Adipocyte (in vitro differentiated cells): ENCODE measurements at regions not wholly inside any gene's neighbourhood (a gene's known extent, or its start where the extent isn't known, plus 50 kb on each side); places are given as distances from the start of the nearest gene placed in this dataset.

ENCODE experiments used
- DNase-seq: peaks from one replicate; pipeline ENCODE4 v3.0.0-alpha.2; 2015; ENCODE audit warnings: low read depth
- H3K27me3 ChIP-seq: replicated peaks from 2 replicates; pipeline ENCODE4 v1.7.0; 2013; ENCODE audit warnings: mild to moderate bottlenecking, low read length, moderate library complexity; ENCODE audit not compliant: control insufficient read depth, insufficient read depth
- H3K36me3 ChIP-seq: 2 replicates; pipeline ENCODE4 v1.7.0; 2013; ENCODE audit warnings: low read length, mild to moderate bottlenecking, moderate library complexity; ENCODE audit not compliant: control insufficient read depth, insufficient read depth, severe bottlenecking
- H3K4me1 ChIP-seq: 2 replicates; pipeline ENCODE4 v1.7.0; 2013; ENCODE audit warnings: mild to moderate bottlenecking, low read length, moderate library complexity; ENCODE audit not compliant: control insufficient read depth, insufficient read depth
- H3K4me3 ChIP-seq: 2 replicates; pipeline ENCODE4 v1.7.0; 2013; ENCODE audit warnings: mild to moderate bottlenecking, low read length, moderate library complexity
- H3K9ac ChIP-seq: 2 replicates; pipeline ENCODE4 v1.7.0; 2013; ENCODE audit warnings: mild to moderate bottlenecking, low read length, moderate library complexity
- H3K9me3 ChIP-seq: 2 replicates; pipeline ENCODE4 v1.7.0; 2013; ENCODE audit warnings: mild to moderate bottlenecking, low read length, moderate library complexity; ENCODE audit not compliant: control insufficient read depth

- H3K4me3 ChIP-seq = no peak overlapping the region
- H3K36me3 ChIP-seq = no peaks in the 10 kb centered on the region
- no peaks in the 10 kb centered on the region for H3K9me3 ChIP-seq
- no peak for DNase-seq
- no peak overlapping the region for H3K9ac ChIP-seq
- peaks cover 27% of the 10 kb centered on the region for H3K4me1 ChIP-seq
- no peaks in the 10 kb centered on the region for H3K27me3 ChIP-seq
Observed at GRCh38 chr14:34021096-34021495, 70.2 kb upstream of the EGLN3 start.

- H3K27me3 ChIP-seq = no peaks in the 10 kb centered on the region
- DNase-seq = no peak
- H3K36me3 ChIP-seq = no peaks in the 10 kb centered on the region
- no peak overlapping the region for H3K9ac ChIP-seq
- no peaks in the 10 kb centered on the region for H3K9me3 ChIP-seq
- H3K4me1 ChIP-seq = peaks cover 27% of the 10 kb centered on the region
- H3K4me3 ChIP-seq = no peak overlapping the region
Observed at GRCh38 chr14:34020014-34020413, 69.1 kb upstream of the EGLN3 start.

GRCh38 chr14:34018564-34019244 is 67.8 kb upstream of the EGLN3 start:
- peak; percentile 8 for DNase-seq
- Histone ChIP-seq H3K4me1 (peaks cover 27% of the 10 kb centered on the region), H3K9ac (peak overlapping the region; percentile 46), H3K27me3 (no peaks in the 10 kb centered on the region), H3K4me3 (peak overlapping the region; percentile 72), H3K36me3 (no peaks in the 10 kb centered on the region), H3K9me3 (no peaks in the 10 kb centered on the region)

- peaks cover 27% of the 10 kb centered on the region for H3K4me1 ChIP-seq
- peak overlapping the region; percentile 46 for H3K9ac ChIP-seq
- H3K4me3 ChIP-seq = peak overlapping the region; percentile 72
- H3K36me3 ChIP-seq = no peaks in the 10 kb centered on the region
- no peaks in the 10 kb centered on the region for H3K9me3 ChIP-seq
- H3K27me3 ChIP-seq = no peaks in the 10 kb centered on the region
- DNase-seq = no peak
Observed at GRCh38 chr14:34018125-34018524, 67.3 kb upstream of the EGLN3 start.

GRCh38 chr14:34015383-34015782 is 64.5 kb upstream of the EGLN3 start:
- Histone ChIP-seq H3K9ac (no peak overlapping the region), H3K4me3 (no peak overlapping the region), H3K27me3 (peaks cover 12% of the 10 kb centered on the region)

GRCh38 chr14:34014936-34015335 is 64.1 kb upstream of the EGLN3 start:
- no peak for DNase-seq
- H3K9me3 ChIP-seq = no peaks in the 10 kb centered on the region
- H3K27me3 ChIP-seq = peaks cover 12% of the 10 kb centered on the region
- no peaks in the 10 kb centered on the region for H3K36me3 ChIP-seq
- H3K4me3 ChIP-seq = no peak overlapping the region
- peaks cover 20% of the 10 kb centered on the region for H3K4me1 ChIP-seq
- H3K9ac ChIP-seq = no peak overlapping the region

More at GRCh38 chr14:34015383-34015782, 64.5 kb upstream of the EGLN3 start:
- no peak for DNase-seq
- Histone ChIP-seq H3K4me1 (peaks cover 24% of the 10 kb centered on the region), H3K9me3 (no peaks in the 10 kb centered on the region), H3K36me3 (no peaks in the 10 kb centered on the region)

- no peaks in the 10 kb centered on the region for H3K36me3 ChIP-seq
- no peak overlapping the region for H3K9ac ChIP-seq
- H3K4me1 ChIP-seq = peaks cover 7% of the 10 kb centered on the region
- H3K4me3 ChIP-seq = no peak overlapping the region
- peaks cover 5% of the 10 kb centered on the region for H3K9me3 ChIP-seq
- no peak for DNase-seq
- peaks cover 12% of the 10 kb centered on the region for H3K27me3 ChIP-seq
Observed at GRCh38 chr14:34013721-34014060, 62.8 kb upstream of the EGLN3 start.

GRCh38 chr14:34012978-34013720 is 62.3 kb upstream of the EGLN3 start:
- Histone ChIP-seq H3K27me3 (peaks cover 15% of the 10 kb centered on the region), H3K36me3 (no peaks in the 10 kb centered on the region), H3K9ac (no peak overlapping the region), H3K9me3 (peaks cover 5% of the 10 kb centered on the region), H3K4me3 (no peak overlapping the region), H3K4me1 (peaks cover 3% of the 10 kb centered on the region)
- DNase-seq = no peak

- no peak overlapping the region for H3K4me3 ChIP-seq
- peaks cover 5% of the 10 kb centered on the region for H3K9me3 ChIP-seq
- no peak overlapping the region for H3K9ac ChIP-seq
- H3K36me3 ChIP-seq = no peaks in the 10 kb centered on the region
- DNase-seq = no peak
- peaks cover 17% of the 10 kb centered on the region for H3K27me3 ChIP-seq
- H3K4me1 ChIP-seq = no peaks in the 10 kb centered on the region
Observed at GRCh38 chr14:34012369-34012768, 61.5 kb upstream of the EGLN3 start.

GRCh38 chr14:34009956-34010355 is 59.1 kb upstream of the EGLN3 start:
- no peaks in the 10 kb centered on the region for H3K36me3 ChIP-seq
- no peaks in the 10 kb centered on the region for H3K4me1 ChIP-seq
- H3K27me3 ChIP-seq = peaks cover 23% of the 10 kb centered on the region
- no peak overlapping the region for H3K4me3 ChIP-seq
- peaks cover 5% of the 10 kb centered on the region for H3K9me3 ChIP-seq
- no peak overlapping the region for H3K9ac ChIP-seq
- no peak for DNase-seq

- Histone ChIP-seq H3K4me3 (no peak overlapping the region), H3K4me1 (peaks cover 3% of the 10 kb centered on the region), H3K9me3 (peaks cover 5% of the 10 kb centered on the region), H3K9ac (no peak overlapping the region), H3K36me3 (no peaks in the 10 kb centered on the region), H3K27me3 (peaks cover 23% of the 10 kb centered on the region)
- DNase-seq = no peak
Observed at GRCh38 chr14:34007902-34008301, 57.0 kb upstream of the EGLN3 start.
